ENCODE measurements at regions not wholly inside any gene's neighbourhood (a gene's known extent, or its start where the extent isn't known, plus 50 kb on each side); places are given as distances from the start of the nearest gene placed in this dataset.

GRCh38 chr2:21330786-21331391, 207.1 kb downstream of the TDRD15 start:
- TF ChIP-seq SP1 (IDR thresholded peaks at IDR 0.05), result no peak
- TF ChIP-seq LEF1 (IDR thresholded peaks at IDR 0.05; ENCODE audit: borderline replicate concordance), result no peak
- TF ChIP-seq FOXK2 (IDR thresholded peaks at IDR 0.05), result no peak
- no peak for TF ChIP-seq ELF4 (IDR thresholded peaks at IDR 0.05)
- no peak for TF ChIP-seq HDGF (IDR thresholded peaks at IDR 0.05; ENCODE audit: borderline replicate concordance)
- TF ChIP-seq CTBP1 (IDR thresholded peaks at IDR 0.05; ENCODE audit: borderline replicate concordance), result no peak
- no peak for TF ChIP-seq FOXA1 (IDR thresholded peaks at IDR 0.05)
